ENCODE measurements at regions not wholly inside any gene's neighbourhood (a gene's known extent, or its start where the extent isn't known, plus 50 kb on each side); places are given as distances from the start of the nearest gene placed in this dataset.

DNA sequence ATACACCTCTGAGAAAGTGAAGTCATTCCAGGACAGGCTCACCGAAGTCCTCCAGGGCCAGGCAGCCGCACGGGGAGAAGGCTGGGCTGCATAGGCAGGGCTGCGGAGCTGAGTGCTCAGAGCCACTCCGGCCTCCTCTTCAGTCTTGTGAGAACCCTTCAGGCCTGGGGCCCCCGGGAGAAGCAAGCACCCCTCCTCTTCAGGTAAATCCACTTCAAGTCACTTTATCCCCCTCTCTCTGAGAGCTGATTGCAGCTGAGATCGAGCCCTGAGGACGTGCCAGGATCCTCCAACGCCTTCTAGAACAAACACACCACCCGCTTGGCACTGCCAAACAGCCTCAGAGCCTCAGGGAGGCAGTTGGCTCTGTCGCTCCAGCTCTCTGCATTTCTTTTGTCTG is 1526.3 kb downstream of the BRD1 start:
- Histone ChIP-seq H2AFZ (ENCODE audit: low read length) (no peak overlapping the region), H3F3A (ENCODE audit: insufficient read depth, low read length) (no peaks in the 10 kb centered on the region), H3K9me2 (replicated peaks; ENCODE audit: insufficient read depth, low read length) (no peaks in the 10 kb centered on the region), H3K4me1 (ENCODE audit: low read length) (no peaks in the 10 kb centered on the region), H3K9ac (ENCODE audit: low read length) (no peak overlapping the region), H3K9me3 (replicated peaks; ENCODE audit: insufficient read depth, low read length) (no peaks in the 10 kb centered on the region), H3K4me2 (ENCODE audit: low read depth, low read length) (no peak overlapping the region), H3K27ac (ENCODE audit: low read length) (no peak overlapping the region), H3K79me2 (ENCODE audit: low read length) (no peaks in the 10 kb centered on the region), H3K36me3 (replicated peaks; ENCODE audit: insufficient read depth, low read length) (no peaks in the 10 kb centered on the region), H3K4me3 (ENCODE audit: low read length) (no peak overlapping the region), H3K27me3 (replicated peaks; ENCODE audit: insufficient read depth, low read length) (no peaks in the 10 kb centered on the region), H4K20me1 (ENCODE audit: insufficient read depth, low read length) (no peaks in the 10 kb centered on the region)
- TF ChIP-seq, protein P1, sequence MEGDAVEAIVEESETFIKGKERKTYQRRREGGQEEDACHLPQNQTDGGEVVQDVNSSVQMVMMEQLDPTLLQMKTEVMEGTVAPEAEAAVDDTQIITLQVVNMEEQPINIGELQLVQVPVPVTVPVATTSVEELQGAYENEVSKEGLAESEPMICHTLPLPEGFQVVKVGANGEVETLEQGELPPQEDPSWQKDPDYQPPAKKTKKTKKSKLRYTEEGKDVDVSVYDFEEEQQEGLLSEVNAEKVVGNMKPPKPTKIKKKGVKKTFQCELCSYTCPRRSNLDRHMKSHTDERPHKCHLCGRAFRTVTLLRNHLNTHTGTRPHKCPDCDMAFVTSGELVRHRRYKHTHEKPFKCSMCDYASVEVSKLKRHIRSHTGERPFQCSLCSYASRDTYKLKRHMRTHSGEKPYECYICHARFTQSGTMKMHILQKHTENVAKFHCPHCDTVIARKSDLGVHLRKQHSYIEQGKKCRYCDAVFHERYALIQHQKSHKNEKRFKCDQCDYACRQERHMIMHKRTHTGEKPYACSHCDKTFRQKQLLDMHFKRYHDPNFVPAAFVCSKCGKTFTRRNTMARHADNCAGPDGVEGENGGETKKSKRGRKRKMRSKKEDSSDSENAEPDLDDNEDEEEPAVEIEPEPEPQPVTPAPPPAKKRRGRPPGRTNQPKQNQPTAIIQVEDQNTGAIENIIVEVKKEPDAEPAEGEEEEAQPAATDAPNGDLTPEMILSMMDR (IDR thresholded peaks at IDR 0.05; ENCODE audit: low read length): no peak
- TF ChIP-seq EZH2phosphoT487 (IDR thresholded peaks at IDR 0.05; ENCODE audit: low read length) (no peak), EZH2 (optimal IDR thresholded peaks at IDR 0.05; ENCODE audit: low read depth, low read length) (no peak)
- no peak for DNase-seq

- no peaks in the 10 kb centered on the region for H3K9me2 ChIP-seq (replicated peaks; ENCODE audit: insufficient read depth, low read length)
- no peak overlapping the region for H3K9ac ChIP-seq (ENCODE audit: low read length)
- DNase-seq: no peak
- H3K4me2 ChIP-seq (ENCODE audit: low read depth, low read length): no peak overlapping the region
- H3K4me1 ChIP-seq (ENCODE audit: low read length): no peaks in the 10 kb centered on the region
- no peaks in the 10 kb centered on the region for H3K79me2 ChIP-seq (ENCODE audit: low read length)
- no peak overlapping the region for H3K4me3 ChIP-seq (ENCODE audit: low read length)
- H3K27ac ChIP-seq (ENCODE audit: low read length): no peak overlapping the region
- no peaks in the 10 kb centered on the region for H3K27me3 ChIP-seq (replicated peaks; ENCODE audit: insufficient read depth, low read length)
- no peak overlapping the region for H2AFZ ChIP-seq (ENCODE audit: low read length)
- H4K20me1 ChIP-seq (ENCODE audit: insufficient read depth, low read length): no peaks in the 10 kb centered on the region
- no peaks in the 10 kb centered on the region for H3F3A ChIP-seq (ENCODE audit: insufficient read depth, low read length)
- no peaks in the 10 kb centered on the region for H3K36me3 ChIP-seq (replicated peaks; ENCODE audit: insufficient read depth, low read length)
- no peaks in the 10 kb centered on the region for H3K9me3 ChIP-seq (replicated peaks; ENCODE audit: insufficient read depth, low read length)
- no peak for TF ChIP-seq EZH2 (optimal IDR thresholded peaks at IDR 0.05; ENCODE audit: low read depth, low read length)
- TF ChIP-seq, protein P1 (IDR thresholded peaks at IDR 0.05; ENCODE audit: low read length): no peak
- no peak for TF ChIP-seq EZH2phosphoT487 (IDR thresholded peaks at IDR 0.05; ENCODE audit: low read length)
These were observed 1526.8 kb downstream of the BRD1 start for GRCh38 chr22:48300877-48301276.

GRCh38 chr22:48299801-48300200 is 1527.9 kb downstream of the BRD1 start:
- H4K20me1 ChIP-seq (ENCODE audit: insufficient read depth, low read length): no peaks in the 10 kb centered on the region
- H3K4me1 ChIP-seq (ENCODE audit: low read length): no peaks in the 10 kb centered on the region
- no peaks in the 10 kb centered on the region for H3K79me2 ChIP-seq (ENCODE audit: low read length)
- H3K9me3 ChIP-seq (replicated peaks; ENCODE audit: insufficient read depth, low read length): no peaks in the 10 kb centered on the region
- TF ChIP-seq, protein P1 (IDR thresholded peaks at IDR 0.05; ENCODE audit: low read length): no peak
- TF ChIP-seq EZH2phosphoT487 (IDR thresholded peaks at IDR 0.05; ENCODE audit: low read length): no peak
- H3K27ac ChIP-seq (ENCODE audit: low read length): no peak overlapping the region
- H3F3A ChIP-seq (ENCODE audit: insufficient read depth, low read length): no peaks in the 10 kb centered on the region
- H3K36me3 ChIP-seq (replicated peaks; ENCODE audit: insufficient read depth, low read length): no peaks in the 10 kb centered on the region
- H2AFZ ChIP-seq (ENCODE audit: low read length): no peak overlapping the region
- H3K4me2 ChIP-seq (ENCODE audit: low read depth, low read length): no peak overlapping the region
- no peaks in the 10 kb centered on the region for H3K9me2 ChIP-seq (replicated peaks; ENCODE audit: insufficient read depth, low read length)
- DNase-seq: no peak
- H3K9ac ChIP-seq (ENCODE audit: low read length): no peak overlapping the region
- H3K4me3 ChIP-seq (ENCODE audit: low read length): no peak overlapping the region
- no peaks in the 10 kb centered on the region for H3K27me3 ChIP-seq (replicated peaks; ENCODE audit: insufficient read depth, low read length)

Data from MM.1S (cell line).